ENCODE measurements at regions not wholly inside any gene's neighbourhood (a gene's known extent, or its start where the extent isn't known, plus 50 kb on each side); places are given as distances from the start of the nearest gene placed in this dataset.

DNA sequence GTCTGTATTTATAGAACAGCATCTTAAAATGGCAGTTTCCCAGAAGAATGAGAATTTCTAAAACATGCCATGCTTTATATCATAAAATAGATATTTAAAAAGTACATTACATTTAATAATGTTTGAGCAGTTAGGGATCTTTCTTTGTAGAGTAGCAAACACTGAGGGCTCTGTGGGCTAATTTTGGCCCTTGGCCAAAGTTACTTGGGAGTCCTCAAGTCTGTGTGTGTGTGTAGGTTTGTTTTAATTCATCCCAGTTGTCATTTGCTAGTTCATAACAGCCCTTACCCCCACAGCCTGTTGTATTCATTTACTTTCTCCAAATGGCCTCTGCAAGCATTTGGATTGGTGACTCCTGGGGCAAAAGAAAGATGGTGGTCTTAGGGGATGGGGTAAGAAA is 576.4 kb upstream of the SGCD start:
- Histone ChIP-seq H3K27me3 (ENCODE audit: control insufficient read depth in 1 of 2, insufficient read depth in 2 of 2, low read length in 2 of 2) (no peaks in the 10 kb centered on the region), H3K9ac (ENCODE audit: low read depth in 1 of 2, low read length in 2 of 2) (no peak overlapping the region), H3K27ac (ENCODE audit: low read depth, low read length) (no peak overlapping the region), H3K36me3 (ENCODE audit: control insufficient read depth in 1 of 2, insufficient read depth in 2 of 2, low read length in 2 of 2) (no peaks in the 10 kb centered on the region), H3K9me3 (ENCODE audit: control insufficient read depth in 1 of 2, low read length in 2 of 2) (no peaks in the 10 kb centered on the region), H3K4me3 (ENCODE audit: low read depth in 1 of 2, low read length in 2 of 2) (no peak overlapping the region), H3K4me1 (ENCODE audit: control insufficient read depth in 1 of 2, insufficient read depth in 2 of 2, low read length in 2 of 2) (no peaks in the 10 kb centered on the region)

DNA sequence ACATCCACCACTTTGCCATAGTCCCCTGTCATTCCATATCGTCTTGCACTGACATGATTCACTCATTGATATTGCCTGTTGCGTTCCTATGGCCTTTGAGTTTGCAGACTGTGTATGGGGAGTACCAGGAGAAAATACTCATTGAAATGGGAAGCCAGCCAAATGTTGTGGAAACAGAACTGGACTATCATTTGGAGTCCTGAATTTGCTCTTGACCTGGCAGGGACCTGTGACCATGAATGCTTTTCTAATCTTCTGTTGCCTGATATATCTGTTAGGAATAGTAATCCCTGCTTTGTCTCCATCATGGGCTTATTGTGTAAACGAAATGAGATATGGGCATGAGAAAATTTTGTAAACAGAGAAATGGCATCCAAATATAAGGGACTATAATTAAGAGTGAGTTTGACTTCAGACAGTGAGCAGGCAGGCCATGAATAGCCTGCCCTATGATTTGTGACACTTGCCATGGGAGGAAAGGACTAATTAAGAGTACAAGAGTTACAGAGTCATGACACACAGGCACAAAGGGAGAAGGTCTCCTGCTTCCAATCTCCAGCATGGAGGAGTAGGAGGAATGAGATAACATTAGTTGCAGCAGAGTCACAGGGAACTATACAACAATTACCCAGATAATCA is 572.9 kb upstream of the SGCD start:
- H3K9me3 ChIP-seq (ENCODE audit: control insufficient read depth in 1 of 2, low read length in 2 of 2), result no peaks in the 10 kb centered on the region
- H3K4me1 ChIP-seq (ENCODE audit: control insufficient read depth in 1 of 2, insufficient read depth in 2 of 2, low read length in 2 of 2), result no peaks in the 10 kb centered on the region
- no peak overlapping the region for H3K27ac ChIP-seq (ENCODE audit: low read depth, low read length)

DNA sequence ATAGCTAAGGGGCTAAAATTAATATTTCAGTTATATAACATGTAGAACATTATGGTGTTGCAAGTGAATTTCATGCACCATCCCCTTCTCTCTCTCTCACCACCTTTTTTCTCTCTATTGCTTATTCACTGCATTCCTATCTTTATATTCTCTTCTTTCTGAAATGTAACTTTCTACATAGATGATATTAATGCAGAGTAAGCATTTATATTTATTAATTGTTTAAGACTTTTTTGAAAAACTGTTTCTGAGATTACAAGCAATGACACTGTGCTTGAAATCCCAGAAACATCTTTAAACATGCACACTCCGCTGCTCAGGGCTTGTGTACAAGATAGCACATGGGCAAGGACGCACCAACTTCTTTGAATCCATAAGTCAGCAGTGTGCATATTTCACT is 567.7 kb upstream of the SGCD start:
- H3K27ac ChIP-seq (ENCODE audit: low read depth, low read length), result no peak overlapping the region
- no peaks in the 10 kb centered on the region for H3K27me3 ChIP-seq (ENCODE audit: control insufficient read depth in 1 of 2, insufficient read depth in 2 of 2, low read length in 2 of 2)
- peaks cover 5 to 14% of the 10 kb centered on the region in 2 donors for H3K9me3 ChIP-seq (ENCODE audit: control insufficient read depth in 1 of 2, low read length in 2 of 2)
- H3K9ac ChIP-seq (ENCODE audit: low read depth in 1 of 2, low read length in 2 of 2), result no peak overlapping the region
- no peaks in the 10 kb centered on the region for H3K4me1 ChIP-seq (ENCODE audit: control insufficient read depth in 1 of 2, insufficient read depth in 2 of 2, low read length in 2 of 2)
- no peak overlapping the region for H3K4me3 ChIP-seq (ENCODE audit: low read depth in 1 of 2, low read length in 2 of 2)
- no peaks in the 10 kb centered on the region for H3K36me3 ChIP-seq (ENCODE audit: control insufficient read depth in 1 of 2, insufficient read depth in 2 of 2, low read length in 2 of 2)

More for the DNA sequence above, 572.9 kb upstream of the SGCD start:
- Histone ChIP-seq H3K4me3 (ENCODE audit: low read depth in 1 of 2, low read length in 2 of 2) (no peak overlapping the region), H3K27me3 (ENCODE audit: control insufficient read depth in 1 of 2, insufficient read depth in 2 of 2, low read length in 2 of 2) (no peaks in the 10 kb centered on the region), H3K36me3 (ENCODE audit: control insufficient read depth in 1 of 2, insufficient read depth in 2 of 2, low read length in 2 of 2) (no peaks in the 10 kb centered on the region), H3K9ac (ENCODE audit: low read depth in 1 of 2, low read length in 2 of 2) (no peak overlapping the region)

DNA sequence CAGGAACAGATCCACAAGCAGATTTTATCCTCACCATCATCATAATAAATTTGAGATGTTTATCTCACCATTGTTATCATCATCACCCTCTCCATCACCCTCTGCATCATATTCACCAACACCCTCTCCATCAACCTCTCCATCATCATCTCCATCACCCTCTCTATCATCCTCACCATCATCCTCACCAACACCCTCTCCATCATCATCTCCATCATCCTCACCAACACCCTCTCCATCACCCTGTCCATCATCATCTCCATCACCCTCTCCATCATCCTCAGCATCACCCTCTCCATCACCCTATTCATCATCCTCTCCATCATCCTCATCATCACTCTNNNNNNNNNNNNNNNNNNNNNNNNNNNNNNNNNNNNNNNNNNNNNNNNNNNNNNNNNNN is 567.0 kb upstream of the SGCD start:
- Histone ChIP-seq H3K9me3 (ENCODE audit: control insufficient read depth in 1 of 2, low read length in 2 of 2) (peaks cover 5 to 14% of the 10 kb centered on the region in 2 donors), H3K4me3 (ENCODE audit: low read depth in 1 of 2, low read length in 2 of 2) (no peak overlapping the region), H3K27ac (ENCODE audit: low read depth, low read length) (no peak overlapping the region), H3K4me1 (ENCODE audit: control insufficient read depth in 1 of 2, insufficient read depth in 2 of 2, low read length in 2 of 2) (no peaks in the 10 kb centered on the region), H3K36me3 (ENCODE audit: control insufficient read depth in 1 of 2, insufficient read depth in 2 of 2, low read length in 2 of 2) (no peaks in the 10 kb centered on the region), H3K27me3 (ENCODE audit: control insufficient read depth in 1 of 2, insufficient read depth in 2 of 2, low read length in 2 of 2) (no peaks in the 10 kb centered on the region), H3K9ac (ENCODE audit: low read depth in 1 of 2, low read length in 2 of 2) (no peak overlapping the region)

DNA sequence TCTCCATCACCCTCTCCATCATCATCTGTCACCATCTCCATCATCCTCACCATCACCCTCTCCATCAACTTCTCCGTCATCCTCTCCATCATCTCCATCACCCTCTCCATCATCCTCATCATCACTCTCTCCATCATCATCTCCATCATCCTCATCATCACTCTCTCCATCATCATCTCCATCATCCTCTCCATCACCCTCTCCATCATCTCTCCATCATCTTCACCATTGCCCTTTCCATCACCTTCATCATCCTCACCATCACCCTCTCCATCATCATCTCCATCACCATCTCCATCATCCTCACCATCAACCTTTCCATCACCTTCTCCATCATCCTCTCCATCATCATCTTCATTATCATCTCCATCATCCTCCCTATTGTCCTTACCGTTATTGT is 565.5 kb upstream of the SGCD start:
- Histone ChIP-seq H3K27ac (ENCODE audit: low read depth, low read length) (no peak overlapping the region), H3K36me3 (ENCODE audit: control insufficient read depth in 1 of 2, insufficient read depth in 2 of 2, low read length in 2 of 2) (no peaks in the 10 kb centered on the region), H3K9me3 (ENCODE audit: control insufficient read depth in 1 of 2, low read length in 2 of 2) (peaks cover 5 to 14% of the 10 kb centered on the region in 2 donors), H3K9ac (ENCODE audit: low read depth in 1 of 2, low read length in 2 of 2) (no peak overlapping the region), H3K27me3 (ENCODE audit: control insufficient read depth in 1 of 2, insufficient read depth in 2 of 2, low read length in 2 of 2) (no peaks in the 10 kb centered on the region), H3K4me1 (ENCODE audit: control insufficient read depth in 1 of 2, insufficient read depth in 2 of 2, low read length in 2 of 2) (no peaks in the 10 kb centered on the region), H3K4me3 (ENCODE audit: low read depth in 1 of 2, low read length in 2 of 2) (no peak overlapping the region)

DNA sequence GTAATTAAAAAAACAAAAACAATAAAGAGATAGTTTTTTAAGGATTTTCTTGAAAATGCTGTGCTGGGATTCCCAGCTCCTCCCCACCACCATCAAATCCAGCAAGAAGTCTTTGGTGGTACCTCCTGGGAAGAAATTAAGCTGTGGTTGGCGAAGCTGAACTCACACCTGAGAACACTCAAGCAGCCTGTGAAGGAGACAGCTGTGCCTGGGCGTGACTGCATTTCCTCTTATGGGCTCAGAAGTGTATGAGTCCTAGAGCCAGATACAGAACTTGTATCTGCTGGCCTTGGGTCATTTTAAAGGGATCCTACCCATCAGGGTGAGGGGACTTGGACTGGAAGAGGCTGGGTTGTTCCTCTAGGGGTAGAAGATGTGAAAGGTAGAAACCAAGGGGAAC is 561.2 kb upstream of the SGCD start:
- Histone ChIP-seq H3K9ac (ENCODE audit: low read depth in 1 of 2, low read length in 2 of 2) (no peak overlapping the region), H3K36me3 (ENCODE audit: control insufficient read depth in 1 of 2, insufficient read depth in 2 of 2, low read length in 2 of 2) (no peaks in the 10 kb centered on the region), H3K9me3 (ENCODE audit: control insufficient read depth in 1 of 2, low read length in 2 of 2) (peaks cover 5 to 7% of the 10 kb centered on the region in 2 donors), H3K27me3 (ENCODE audit: control insufficient read depth in 1 of 2, insufficient read depth in 2 of 2, low read length in 2 of 2) (no peaks in the 10 kb centered on the region), H3K27ac (ENCODE audit: low read depth, low read length) (no peak overlapping the region), H3K4me3 (ENCODE audit: low read depth in 1 of 2, low read length in 2 of 2) (no peak overlapping the region), H3K4me1 (ENCODE audit: control insufficient read depth in 1 of 2, insufficient read depth in 2 of 2, low read length in 2 of 2) (no peaks in the 10 kb centered on the region)

DNA sequence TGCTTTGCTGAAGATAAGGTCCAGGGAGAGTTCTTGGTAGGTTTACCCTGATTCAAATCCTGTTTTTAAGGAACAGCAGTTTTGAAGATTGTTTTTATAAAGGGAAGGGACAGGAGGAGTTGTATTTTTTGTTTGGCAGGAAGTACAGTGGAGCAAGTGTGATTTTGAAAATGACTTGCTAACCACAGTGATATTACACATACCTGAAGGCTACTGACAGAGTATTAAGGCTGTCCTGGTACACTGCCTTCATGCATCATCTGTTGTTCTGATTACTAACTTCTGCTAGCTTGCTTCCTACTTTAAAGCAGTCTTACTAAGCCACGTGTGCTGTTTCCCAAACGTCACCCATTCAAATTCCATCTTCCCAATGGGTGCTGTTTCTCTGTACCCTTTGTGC is 559.5 kb upstream of the SGCD start:
- Histone ChIP-seq H3K36me3 (ENCODE audit: control insufficient read depth in 1 of 2, insufficient read depth in 2 of 2, low read length in 2 of 2) (no peaks in the 10 kb centered on the region), H3K4me1 (ENCODE audit: control insufficient read depth in 1 of 2, insufficient read depth in 2 of 2, low read length in 2 of 2) (no peaks in the 10 kb centered on the region), H3K27ac (ENCODE audit: low read depth, low read length) (no peak overlapping the region), H3K4me3 (ENCODE audit: low read depth in 1 of 2, low read length in 2 of 2) (no peak overlapping the region), H3K27me3 (ENCODE audit: control insufficient read depth in 1 of 2, insufficient read depth in 2 of 2, low read length in 2 of 2) (no peaks in the 10 kb centered on the region), H3K9me3 (ENCODE audit: control insufficient read depth in 1 of 2, low read length in 2 of 2) (no peaks in the 10 kb centered on the region), H3K9ac (ENCODE audit: low read depth in 1 of 2, low read length in 2 of 2) (no peak overlapping the region)

DNA sequence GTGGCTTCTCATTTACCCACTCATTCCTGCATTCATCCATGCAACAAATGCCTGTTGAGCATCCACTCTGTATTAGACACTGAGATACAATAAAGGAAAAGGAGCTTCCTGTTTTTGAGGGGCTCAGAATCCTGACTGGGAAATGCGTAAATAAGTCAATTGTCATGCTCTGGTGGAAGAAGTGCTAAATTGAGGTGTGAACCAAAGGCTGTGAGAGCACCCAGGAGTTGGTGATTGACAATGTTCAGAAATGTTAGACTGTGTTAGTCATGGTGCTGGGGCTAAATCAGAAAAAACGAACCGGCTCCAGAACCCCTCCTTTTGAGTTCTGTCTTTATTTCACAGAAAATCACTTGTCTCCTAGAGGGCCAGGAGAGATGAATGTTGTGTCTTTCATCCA is 558.6 kb upstream of the SGCD start:
- Histone ChIP-seq H3K9me3 (ENCODE audit: control insufficient read depth in 1 of 2, low read length in 2 of 2) (no peaks in the 10 kb centered on the region), H3K36me3 (ENCODE audit: control insufficient read depth in 1 of 2, insufficient read depth in 2 of 2, low read length in 2 of 2) (no peaks in the 10 kb centered on the region), H3K27me3 (ENCODE audit: control insufficient read depth in 1 of 2, insufficient read depth in 2 of 2, low read length in 2 of 2) (no peaks in the 10 kb centered on the region), H3K4me3 (ENCODE audit: low read depth in 1 of 2, low read length in 2 of 2) (no peak overlapping the region), H3K9ac (ENCODE audit: low read depth in 1 of 2, low read length in 2 of 2) (no peak overlapping the region), H3K4me1 (ENCODE audit: control insufficient read depth in 1 of 2, insufficient read depth in 2 of 2, low read length in 2 of 2) (no peaks in the 10 kb centered on the region), H3K27ac (ENCODE audit: low read depth, low read length) (no peak overlapping the region)

DNA sequence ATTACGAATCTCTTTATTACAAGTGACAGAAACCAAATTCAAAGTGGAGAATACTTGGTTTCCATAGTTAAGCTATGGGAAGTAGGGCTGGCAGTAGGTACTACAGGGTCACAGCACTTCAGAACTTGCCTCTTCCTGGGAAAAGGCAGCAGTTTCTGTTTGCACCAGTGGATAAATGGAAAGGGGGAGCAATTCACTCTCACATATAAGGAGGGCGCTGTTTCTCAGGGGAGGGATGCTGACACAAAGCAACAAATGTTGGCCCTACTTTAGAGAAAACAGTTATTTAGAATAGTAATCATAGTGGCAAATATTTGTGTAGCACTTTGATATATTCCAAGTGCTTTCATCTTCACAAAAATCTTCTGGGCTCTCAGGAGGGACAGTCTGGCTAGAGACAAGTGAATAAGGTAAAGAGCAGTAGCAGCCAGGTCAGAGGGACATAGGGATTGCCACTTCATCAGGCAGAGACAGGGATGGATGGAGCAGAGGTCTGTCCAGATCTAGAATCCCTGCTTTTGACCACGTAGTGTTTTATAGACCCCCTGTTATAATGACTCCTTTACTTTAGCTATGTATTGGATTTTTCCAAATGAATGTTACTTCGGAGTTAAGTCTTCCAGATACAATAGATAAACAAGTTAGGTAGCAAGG is 554.8 kb upstream of the SGCD start:
- Histone ChIP-seq H3K27ac (ENCODE audit: low read depth, low read length) (no peak overlapping the region), H3K9me3 (ENCODE audit: control insufficient read depth in 1 of 2, low read length in 2 of 2) (no peaks in the 10 kb centered on the region), H3K9ac (ENCODE audit: low read depth in 1 of 2, low read length in 2 of 2) (no peak overlapping the region), H3K4me1 (ENCODE audit: control insufficient read depth in 1 of 2, insufficient read depth in 2 of 2, low read length in 2 of 2) (no peaks in the 10 kb centered on the region), H3K36me3 (ENCODE audit: control insufficient read depth in 1 of 2, insufficient read depth in 2 of 2, low read length in 2 of 2) (no peaks in the 10 kb centered on the region), H3K4me3 (ENCODE audit: low read depth in 1 of 2, low read length in 2 of 2) (no peak overlapping the region), H3K27me3 (ENCODE audit: control insufficient read depth in 1 of 2, insufficient read depth in 2 of 2, low read length in 2 of 2) (no peaks in the 10 kb centered on the region)

DNA sequence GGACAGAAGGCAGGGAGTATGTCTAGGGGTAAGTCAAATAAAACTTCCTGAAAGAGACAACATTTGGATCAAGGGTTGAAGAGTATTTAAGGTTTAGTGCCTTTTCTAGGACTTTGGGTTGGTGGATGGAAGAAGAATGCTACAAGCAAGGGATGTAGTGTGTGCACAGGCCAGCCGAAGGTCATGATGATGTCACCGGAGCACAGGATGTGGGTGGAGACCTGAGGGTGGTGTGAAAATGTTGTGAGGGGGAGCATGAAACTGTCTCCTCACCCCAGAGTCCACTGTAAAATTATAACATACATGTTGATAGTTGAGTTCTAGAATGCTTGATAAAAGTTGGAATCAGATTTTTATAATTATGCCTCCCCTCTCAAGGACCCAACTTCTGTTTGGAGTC is 553.3 kb upstream of the SGCD start:
- Histone ChIP-seq H3K27ac (ENCODE audit: low read depth, low read length) (no peak overlapping the region), H3K9ac (ENCODE audit: low read depth in 1 of 2, low read length in 2 of 2) (no peak overlapping the region), H3K36me3 (ENCODE audit: control insufficient read depth in 1 of 2, insufficient read depth in 2 of 2, low read length in 2 of 2) (no peaks in the 10 kb centered on the region), H3K27me3 (ENCODE audit: control insufficient read depth in 1 of 2, insufficient read depth in 2 of 2, low read length in 2 of 2) (no peaks in the 10 kb centered on the region), H3K4me3 (ENCODE audit: low read depth in 1 of 2, low read length in 2 of 2) (no peak overlapping the region), H3K4me1 (ENCODE audit: control insufficient read depth in 1 of 2, insufficient read depth in 2 of 2, low read length in 2 of 2) (no peaks in the 10 kb centered on the region), H3K9me3 (ENCODE audit: control insufficient read depth in 1 of 2, low read length in 2 of 2) (no peaks in the 10 kb centered on the region)
